Neural cell (in vitro differentiated cells): ENCODE measurements at regions not wholly inside any gene's neighbourhood (a gene's known extent, or its start where the extent isn't known, plus 50 kb on each side); places are given as distances from the start of the nearest gene placed in this dataset.

Source experiments
- CTCF ChIP-seq: fragments of 450-650 bp; IDR thresholded peaks from 2 replicates; pipeline ENCODE4 v1.5.1; 2014; ENCODE audit warnings: antibody characterized with exemption, mild to moderate bottlenecking, moderate library complexity; ENCODE audit not compliant: poor library complexity, severe bottlenecking
- EP300 ChIP-seq: fragments of 450-650 bp; conservative IDR thresholded peaks from 2 replicates; pipeline ENCODE4 v1.6.1; 2014; ENCODE audit warnings: antibody characterized with exemption, mild to moderate bottlenecking, moderate library complexity; ENCODE audit not compliant: poor library complexity, severe bottlenecking

GRCh38 chr10:130960531-130960930, 351.0 kb downstream of the TCERG1L start:
- TF ChIP-seq CTCF, result no peak
- TF ChIP-seq EP300, result no peak
